ENCODE measurements at regions not wholly inside any gene's neighbourhood (a gene's known extent, or its start where the extent isn't known, plus 50 kb on each side); places are given as distances from the start of the nearest gene placed in this dataset.

DNA sequence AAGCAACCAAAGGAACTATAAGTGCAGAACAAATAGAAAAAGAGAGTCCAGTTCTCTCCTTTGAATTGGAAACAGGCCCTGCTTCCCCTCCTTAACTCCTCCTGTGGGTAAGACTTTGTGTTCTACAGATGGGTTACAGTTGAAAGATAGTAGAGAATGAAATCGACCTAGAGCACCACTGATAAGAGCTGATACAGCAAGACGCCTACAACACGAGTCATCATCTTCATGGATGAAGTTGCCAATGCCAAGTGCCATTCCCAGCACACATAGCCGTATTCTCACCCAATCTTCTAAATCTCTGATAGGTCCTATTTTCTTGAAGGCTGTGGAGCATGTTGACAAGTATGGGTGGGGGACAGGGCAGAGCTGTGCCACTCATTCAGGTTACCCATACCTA, 99.8 kb upstream of the CAMK1G start:
- no peak overlapping the region for H3K4me3 ChIP-seq (ENCODE audit: low read depth, low read length)
- no peak for TF ChIP-seq CTCF (conservative IDR thresholded peaks at IDR 0.05; ENCODE audit: low read depth, low read length)
- DNase-seq (ENCODE audit: low read depth): no peak

DNA sequence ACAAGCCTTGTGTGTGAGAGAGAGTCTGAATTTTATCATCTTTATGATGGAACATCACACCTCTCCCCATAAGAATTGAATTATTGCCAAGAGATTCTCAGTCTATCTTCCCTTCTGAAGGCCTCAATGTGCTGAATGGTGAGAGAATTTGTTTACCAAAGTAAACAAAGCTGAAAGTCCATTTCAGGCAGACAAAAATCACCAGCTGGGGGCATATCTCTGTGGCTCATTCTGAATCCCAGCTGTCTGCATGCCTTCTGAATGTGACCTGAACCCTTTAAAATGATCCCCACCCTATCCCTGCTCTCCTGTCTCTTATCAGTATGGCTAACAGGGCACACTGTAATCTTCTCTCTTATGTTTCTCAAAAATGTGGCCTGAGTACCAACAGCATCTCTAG, 99.1 kb upstream of the CAMK1G start:
- no peak overlapping the region for H3K4me3 ChIP-seq (ENCODE audit: low read depth, low read length)
- no peak for DNase-seq (ENCODE audit: low read depth)
- no peak for TF ChIP-seq CTCF (conservative IDR thresholded peaks at IDR 0.05; ENCODE audit: low read depth, low read length)

GRCh38 chr1:209485167-209485566, 98.3 kb upstream of the CAMK1G start:
- TF ChIP-seq CTCF (conservative IDR thresholded peaks at IDR 0.05; ENCODE audit: low read depth, low read length): no peak
- H3K4me3 ChIP-seq (ENCODE audit: low read depth, low read length): no peak overlapping the region
- DNase-seq (ENCODE audit: low read depth): no peak

GRCh38 chr1:209485751-209486150, 97.8 kb upstream of the CAMK1G start:
- no peak for DNase-seq (ENCODE audit: low read depth)
- H3K4me3 ChIP-seq (ENCODE audit: low read depth, low read length): no peak overlapping the region
- no peak for TF ChIP-seq CTCF (conservative IDR thresholded peaks at IDR 0.05; ENCODE audit: low read depth, low read length)

DNA sequence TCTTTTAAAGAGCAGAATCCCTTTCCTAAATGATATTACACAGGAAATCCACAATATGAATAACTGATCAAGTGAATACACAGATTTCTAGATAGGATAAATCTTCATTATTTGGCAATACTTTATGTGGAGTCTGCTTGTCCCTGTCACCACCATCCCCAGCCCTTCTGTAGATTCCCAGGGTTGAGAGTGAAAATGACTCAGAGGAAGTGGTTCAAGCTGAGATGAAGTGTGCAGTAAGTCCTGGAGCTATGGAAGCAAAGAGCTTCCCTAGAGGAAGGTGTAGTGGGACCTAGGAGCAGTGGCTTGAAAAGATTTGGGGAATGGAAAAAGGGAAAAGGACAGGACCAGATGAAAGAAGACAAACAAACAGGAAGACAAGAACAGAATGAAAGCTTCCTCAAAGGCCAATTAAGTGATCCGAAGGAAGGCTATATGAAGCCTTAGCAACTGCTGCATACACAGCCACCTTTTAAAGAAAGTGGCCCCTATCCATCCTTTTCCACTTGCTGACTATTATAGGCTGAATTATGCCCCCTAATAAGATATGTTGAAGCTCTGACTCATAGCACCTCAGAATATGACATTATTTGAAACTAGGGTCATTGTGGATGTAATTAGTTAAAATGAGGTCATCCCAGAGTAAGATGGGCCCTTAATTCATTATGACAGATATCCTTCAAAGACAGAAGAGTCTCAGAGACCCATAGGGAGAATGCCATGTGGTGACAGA, 96.5 kb upstream of the CAMK1G start:
- no peak overlapping the region for H3K4me3 ChIP-seq (ENCODE audit: low read depth, low read length)
- DNase-seq (ENCODE audit: low read depth): no peak
- no peak for TF ChIP-seq CTCF (conservative IDR thresholded peaks at IDR 0.05; ENCODE audit: low read depth, low read length)

GRCh38 chr1:209490013-209490412, 93.5 kb upstream of the CAMK1G start:
- H3K4me3 ChIP-seq (ENCODE audit: low read depth, low read length): no peak overlapping the region
- peak; percentile 67 for TF ChIP-seq CTCF (conservative IDR thresholded peaks at IDR 0.05; ENCODE audit: low read depth, low read length)
- no peak for DNase-seq (ENCODE audit: low read depth)

- H3K4me3 ChIP-seq (ENCODE audit: low read depth, low read length): no peak overlapping the region
- no peak for DNase-seq (ENCODE audit: low read depth)
- no peak for TF ChIP-seq CTCF (conservative IDR thresholded peaks at IDR 0.05; ENCODE audit: low read depth, low read length)
These were observed 92.5 kb upstream of the CAMK1G start for GRCh38 chr1:209491031-209491430.
